HL-60 (cell line): ENCODE measurements at regions not wholly inside any gene's neighbourhood (a gene's known extent, or its start where the extent isn't known, plus 50 kb on each side); places are given as distances from the start of the nearest gene placed in this dataset.

Source experiments
- DNase-seq, 2 experiments: peaks; one replicate each; pipeline ENCODE4 v3.0.0-alpha.2; 2010 to 2020; ENCODE audit warnings: low read depth in 1 of 2, low spot score in 1 of 2
- H3K27ac ChIP-seq: fragments of 250-450 bp; sonication (Bioruptor Pico); replicated peaks from 2 replicates; pipeline ENCODE4 v1.5.1; 2020; ENCODE audit warnings: mild to moderate bottlenecking, moderate library complexity
- H3K27me3 ChIP-seq: fragments of 250-450 bp; sonication (Bioruptor Pico); 2 replicates; pipeline ENCODE4 v1.5.1; 2021; ENCODE audit warnings: mild to moderate bottlenecking, moderate library complexity; ENCODE audit not compliant: insufficient read depth, poor library complexity, severe bottlenecking
- H3K4me3 ChIP-seq: replicated peaks from 2 replicates; pipeline ENCODE4 v1.5.1; 2011; ENCODE audit warnings: mild to moderate bottlenecking, control low read depth, low read length; ENCODE audit not compliant: insufficient read depth
- GABPA ChIP-seq: IDR thresholded peaks from 2 replicates; pipeline ENCODE4 v1.6.1; 2012; ENCODE audit warnings: low read depth
- POLR2AphosphoS5 ChIP-seq: IDR thresholded peaks from 2 replicates; pipeline ENCODE4 v1.6.1; 2012; ENCODE audit warnings: low read depth
- SPI1 ChIP-seq: IDR thresholded peaks from 2 replicates; pipeline ENCODE4 v1.6.1; 2012; ENCODE audit warnings: low read depth, mild to moderate bottlenecking, borderline replicate concordance
- TF ChIP-seq, protein P1 (sequence below): IDR thresholded peaks from 2 replicates; pipeline ENCODE4 v1.6.1; 2012; ENCODE audit warnings: low read depth; ENCODE audit not compliant: insufficient replicate concordance
- TF ChIP-seq, protein P2 (sequence below): IDR thresholded peaks from one replicate; pipeline ENCODE4 v1.5.1; 2011; ENCODE audit warnings: low read length, control low read depth, inconsistent platforms; ENCODE audit not compliant: insufficient read depth

DNA sequence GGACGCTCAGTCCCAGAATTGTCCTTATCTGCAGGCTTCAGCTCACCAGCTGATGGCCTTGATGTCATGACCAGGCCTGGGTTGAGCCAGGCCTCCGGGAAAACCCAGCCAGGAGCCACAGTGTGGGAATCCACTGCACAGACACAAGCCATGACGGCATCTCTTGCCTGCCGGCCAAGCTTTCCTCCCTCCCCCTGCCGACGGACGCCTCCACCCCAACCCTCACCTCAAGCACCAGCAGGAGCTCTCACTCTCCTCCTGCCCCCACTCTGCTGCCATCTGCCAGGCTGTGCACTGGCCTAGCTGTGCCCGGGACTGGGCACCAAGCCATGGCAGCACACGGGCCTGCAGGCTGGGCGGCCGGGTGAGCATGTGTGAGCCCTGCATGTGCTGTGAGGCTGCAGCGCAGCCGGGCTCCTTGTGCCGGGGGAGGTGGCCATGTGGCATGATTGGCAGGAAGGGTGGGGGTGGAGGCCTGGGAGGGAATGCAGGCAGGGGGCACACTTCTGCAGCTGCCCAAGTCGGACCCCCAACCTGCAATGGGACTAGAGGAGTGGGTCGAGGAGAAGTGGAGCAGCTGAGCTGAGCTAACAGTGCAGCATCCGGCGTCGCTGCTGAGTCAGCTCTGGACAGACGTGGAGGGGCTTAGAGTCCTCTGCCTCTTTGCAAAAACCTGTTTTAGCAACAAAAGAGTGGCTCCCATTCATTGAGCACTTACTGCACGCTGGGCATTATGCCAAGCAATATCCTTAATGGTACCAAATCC lies 268.5 kb downstream of the CBLN1 start:
- Histone ChIP-seq H3K27me3 (no peaks in the 10 kb centered on the region), H3K4me3 (no peak overlapping the region), H3K27ac (no peak overlapping the region)
- TF ChIP-seq POLR2AphosphoS5 (no peak), GABPA (no peak), SPI1 (no peak)
- TF ChIP-seq, protein P1, sequence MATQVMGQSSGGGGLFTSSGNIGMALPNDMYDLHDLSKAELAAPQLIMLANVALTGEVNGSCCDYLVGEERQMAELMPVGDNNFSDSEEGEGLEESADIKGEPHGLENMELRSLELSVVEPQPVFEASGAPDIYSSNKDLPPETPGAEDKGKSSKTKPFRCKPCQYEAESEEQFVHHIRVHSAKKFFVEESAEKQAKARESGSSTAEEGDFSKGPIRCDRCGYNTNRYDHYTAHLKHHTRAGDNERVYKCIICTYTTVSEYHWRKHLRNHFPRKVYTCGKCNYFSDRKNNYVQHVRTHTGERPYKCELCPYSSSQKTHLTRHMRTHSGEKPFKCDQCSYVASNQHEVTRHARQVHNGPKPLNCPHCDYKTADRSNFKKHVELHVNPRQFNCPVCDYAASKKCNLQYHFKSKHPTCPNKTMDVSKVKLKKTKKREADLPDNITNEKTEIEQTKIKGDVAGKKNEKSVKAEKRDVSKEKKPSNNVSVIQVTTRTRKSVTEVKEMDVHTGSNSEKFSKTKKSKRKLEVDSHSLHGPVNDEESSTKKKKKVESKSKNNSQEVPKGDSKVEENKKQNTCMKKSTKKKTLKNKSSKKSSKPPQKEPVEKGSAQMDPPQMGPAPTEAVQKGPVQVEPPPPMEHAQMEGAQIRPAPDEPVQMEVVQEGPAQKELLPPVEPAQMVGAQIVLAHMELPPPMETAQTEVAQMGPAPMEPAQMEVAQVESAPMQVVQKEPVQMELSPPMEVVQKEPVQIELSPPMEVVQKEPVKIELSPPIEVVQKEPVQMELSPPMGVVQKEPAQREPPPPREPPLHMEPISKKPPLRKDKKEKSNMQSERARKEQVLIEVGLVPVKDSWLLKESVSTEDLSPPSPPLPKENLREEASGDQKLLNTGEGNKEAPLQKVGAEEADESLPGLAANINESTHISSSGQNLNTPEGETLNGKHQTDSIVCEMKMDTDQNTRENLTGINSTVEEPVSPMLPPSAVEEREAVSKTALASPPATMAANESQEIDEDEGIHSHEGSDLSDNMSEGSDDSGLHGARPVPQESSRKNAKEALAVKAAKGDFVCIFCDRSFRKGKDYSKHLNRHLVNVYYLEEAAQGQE = no peak
- TF ChIP-seq, protein P2, sequence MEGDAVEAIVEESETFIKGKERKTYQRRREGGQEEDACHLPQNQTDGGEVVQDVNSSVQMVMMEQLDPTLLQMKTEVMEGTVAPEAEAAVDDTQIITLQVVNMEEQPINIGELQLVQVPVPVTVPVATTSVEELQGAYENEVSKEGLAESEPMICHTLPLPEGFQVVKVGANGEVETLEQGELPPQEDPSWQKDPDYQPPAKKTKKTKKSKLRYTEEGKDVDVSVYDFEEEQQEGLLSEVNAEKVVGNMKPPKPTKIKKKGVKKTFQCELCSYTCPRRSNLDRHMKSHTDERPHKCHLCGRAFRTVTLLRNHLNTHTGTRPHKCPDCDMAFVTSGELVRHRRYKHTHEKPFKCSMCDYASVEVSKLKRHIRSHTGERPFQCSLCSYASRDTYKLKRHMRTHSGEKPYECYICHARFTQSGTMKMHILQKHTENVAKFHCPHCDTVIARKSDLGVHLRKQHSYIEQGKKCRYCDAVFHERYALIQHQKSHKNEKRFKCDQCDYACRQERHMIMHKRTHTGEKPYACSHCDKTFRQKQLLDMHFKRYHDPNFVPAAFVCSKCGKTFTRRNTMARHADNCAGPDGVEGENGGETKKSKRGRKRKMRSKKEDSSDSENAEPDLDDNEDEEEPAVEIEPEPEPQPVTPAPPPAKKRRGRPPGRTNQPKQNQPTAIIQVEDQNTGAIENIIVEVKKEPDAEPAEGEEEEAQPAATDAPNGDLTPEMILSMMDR = no peak
- no peak for DNase-seq

DNA sequence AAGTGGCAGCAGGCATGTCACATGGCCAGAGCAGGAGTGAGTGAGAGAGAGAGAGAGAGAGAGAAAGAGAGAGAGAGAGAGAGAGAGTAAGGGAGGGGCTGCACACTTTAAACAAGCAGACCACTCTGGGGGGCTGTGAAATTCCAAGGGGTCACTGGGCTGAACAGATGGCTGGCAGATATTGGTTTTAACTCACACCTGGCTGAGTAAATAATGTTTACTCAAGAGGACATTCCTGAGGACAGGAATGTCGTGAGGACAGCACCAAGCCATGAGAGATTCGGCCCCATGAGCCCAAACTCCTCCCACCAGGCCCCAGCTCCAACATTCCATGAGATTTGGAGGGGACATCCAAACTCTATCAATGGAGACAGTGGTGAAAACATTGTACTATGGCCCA lies 269.7 kb downstream of the CBLN1 start:
- H3K27ac ChIP-seq = no peak overlapping the region
- no peak for DNase-seq
- no peak overlapping the region for H3K4me3 ChIP-seq
- H3K27me3 ChIP-seq = no peaks in the 10 kb centered on the region
- TF ChIP-seq, protein P1 = no peak
- TF ChIP-seq POLR2AphosphoS5 (no peak), GABPA (no peak), SPI1 (no peak)

- no peak overlapping the region for H3K27ac ChIP-seq
These were observed 270.8 kb downstream of the CBLN1 start for GRCh38 chr16:49010879-49011278.

More at GRCh38 chr16:49010879-49011278, 270.8 kb downstream of the CBLN1 start:
- H3K4me3 ChIP-seq = no peak overlapping the region
- DNase-seq = no peak
- no peak for TF ChIP-seq SPI1
- TF ChIP-seq, protein P2 = no peak
- TF ChIP-seq, protein P1 = no peak
- TF ChIP-seq POLR2AphosphoS5 = no peak
- TF ChIP-seq GABPA = no peak
- H3K27me3 ChIP-seq = no peaks in the 10 kb centered on the region
